Esophagus (tissue), 2 donors: ENCODE measurements at regions not wholly inside any gene's neighbourhood (a gene's known extent, or its start where the extent isn't known, plus 50 kb on each side); places are given as distances from the start of the nearest gene placed in this dataset.

Source experiments
- H3K27ac ChIP-seq, 2 donors: one replicate each; pipeline ENCODE4 v1.5.1; 2013; ENCODE audit warnings: low read depth in 2 of 2, mild to moderate bottlenecking in 2 of 2, inconsistent platforms in 1 of 2, low read length in 1 of 2, moderate library complexity in 1 of 2
- H3K27me3 ChIP-seq, 2 donors: one replicate each; pipeline ENCODE4 v1.6.1; 2013; ENCODE audit warnings: low read length in 2 of 2, control low read depth in 1 of 2, mild to moderate bottlenecking in 1 of 2; ENCODE audit not compliant: insufficient read depth in 2 of 2, control insufficient read depth in 1 of 2
- H3K36me3 ChIP-seq, 2 donors: one replicate each; pipeline ENCODE4 v1.6.1; 2013; ENCODE audit warnings: low read length in 1 of 2; ENCODE audit not compliant: control insufficient read depth in 2 of 2, insufficient read depth in 2 of 2
- H3K4me1 ChIP-seq, 2 donors: one replicate each; pipeline ENCODE4 v1.6.1; 2013; ENCODE audit warnings: low read length in 1 of 2; ENCODE audit not compliant: control insufficient read depth in 2 of 2, insufficient read depth in 2 of 2
- H3K4me3 ChIP-seq, 2 donors: one replicate each; pipeline ENCODE4 v1.5.1; 2013; ENCODE audit warnings: low read length in 2 of 2, mild to moderate bottlenecking in 2 of 2, low read depth in 1 of 2, moderate library complexity in 1 of 2
- H3K9me3 ChIP-seq, 2 donors: one replicate each; pipeline ENCODE4 v1.6.1; 2013; ENCODE audit warnings: mild to moderate bottlenecking in 2 of 2, low read depth in 1 of 2, low read length in 1 of 2, moderate library complexity in 1 of 2; ENCODE audit not compliant: control insufficient read depth in 2 of 2, insufficient read depth in 1 of 2
- WGBS, 2 donors: extraction: QIAGEN DNeasy Blood & Tissue Kit; methylation state at CpG; one replicate each; pipeline ENCODE4 v1.1.7; 2013; 5-methylcytosine and 5-hydroxymethylcytosine counted together
- donor health status: healthy with polysubstance abuse.
- donor health status: Bipolar disorder and iron deficiency.

- H3K4me1 ChIP-seq: no peaks in the 10 kb centered on the region
- H3K36me3 ChIP-seq: no peaks in the 10 kb centered on the region
- no peaks in the 10 kb centered on the region for H3K27me3 ChIP-seq
- H3K9me3 ChIP-seq: no peaks in the 10 kb centered on the region
- no peak overlapping the region for H3K27ac ChIP-seq
- no peak overlapping the region for H3K4me3 ChIP-seq
Measured at GRCh38 chr14:34224221-34224620, 237.8 kb downstream of the SPTSSA start.

DNA sequence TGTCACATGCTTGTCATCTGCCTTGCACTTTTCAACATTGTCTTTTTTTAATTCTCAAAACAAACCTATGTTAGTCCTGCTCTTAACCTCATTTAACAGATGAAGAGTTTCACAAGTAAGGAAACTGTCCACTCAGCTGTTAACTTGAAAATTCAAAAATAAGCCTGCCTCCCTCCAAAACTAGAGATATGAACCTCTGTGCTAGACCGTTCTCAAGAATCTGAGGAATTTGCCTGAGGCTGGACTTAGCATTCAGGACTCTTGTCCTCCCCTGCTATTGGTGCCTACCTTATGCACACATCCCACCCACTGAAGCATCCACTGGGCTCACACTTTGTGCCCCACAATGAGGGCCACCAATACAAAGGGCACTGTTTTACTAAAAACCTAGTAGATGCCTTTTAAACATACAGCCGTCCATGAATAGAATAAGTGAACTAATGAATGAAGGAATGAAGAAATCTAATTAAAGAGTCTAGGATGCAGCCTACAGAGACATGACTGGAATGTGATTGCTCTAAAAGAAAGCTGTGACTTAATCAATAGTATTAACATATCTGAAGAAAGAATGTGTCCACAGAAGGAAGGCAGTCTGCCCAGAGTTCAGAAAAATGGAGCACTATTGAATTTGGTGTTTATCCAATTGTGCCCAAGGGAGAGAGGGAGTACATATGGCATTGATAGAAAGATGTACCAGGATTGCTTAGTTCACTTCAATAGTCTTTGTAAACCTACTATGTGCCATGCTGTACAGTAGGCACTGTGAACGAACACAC is 238.5 kb downstream of the SPTSSA start:
- H3K27ac ChIP-seq: no peak overlapping the region
- no peaks in the 10 kb centered on the region for H3K27me3 ChIP-seq

DNA sequence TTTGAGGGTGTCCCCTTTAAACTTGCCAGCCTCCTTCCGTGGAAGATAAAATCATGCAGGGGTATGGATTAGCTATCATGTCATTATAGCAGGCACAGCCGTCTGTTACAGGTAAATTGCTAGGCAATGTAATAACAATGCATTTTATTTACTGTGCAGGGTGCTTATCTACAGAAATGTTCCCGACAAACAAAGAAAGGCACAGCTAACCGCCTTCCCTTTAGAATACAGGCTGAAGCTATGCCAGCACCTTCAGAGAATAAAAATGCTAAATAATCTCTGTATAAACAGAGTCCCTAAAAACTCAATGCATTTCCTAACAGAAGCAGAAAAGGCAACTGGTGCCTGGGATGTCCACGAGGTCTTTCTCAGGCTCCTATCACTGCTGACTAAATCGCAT is 239.2 kb downstream of the SPTSSA start:
- Histone ChIP-seq H3K27ac (no peak overlapping the region), H3K4me3 (no peak overlapping the region)

More for the DNA sequence above, 238.5 kb downstream of the SPTSSA start:
- Histone ChIP-seq H3K4me1 (no peaks in the 10 kb centered on the region), H3K9me3 (no peaks in the 10 kb centered on the region), H3K4me3 (no peak overlapping the region), H3K36me3 (no peaks in the 10 kb centered on the region)
- WGBS, 2 donors: 64 to 68% methylated on average over 3 of the region's 3 CpGs

GRCh38 chr14:34222122-34222521 is 239.9 kb downstream of the SPTSSA start:
- H3K27ac ChIP-seq: no peak overlapping the region
- H3K27me3 ChIP-seq: no peaks in the 10 kb centered on the region
- 45 to 64% methylated on average over 3 of the region's 3 CpGs for WGBS, 2 donors
- no peaks in the 10 kb centered on the region for H3K9me3 ChIP-seq
- no peak overlapping the region for H3K4me3 ChIP-seq
- no peaks in the 10 kb centered on the region for H3K36me3 ChIP-seq
- H3K4me1 ChIP-seq: no peaks in the 10 kb centered on the region

More for the DNA sequence above, 239.2 kb downstream of the SPTSSA start:
- Histone ChIP-seq H3K27me3 (no peaks in the 10 kb centered on the region), H3K4me1 (no peaks in the 10 kb centered on the region), H3K36me3 (no peaks in the 10 kb centered on the region), H3K9me3 (no peaks in the 10 kb centered on the region)
- 48 to 63% methylated on average over 6 of the region's 6 CpGs for WGBS, 2 donors

- H3K27ac ChIP-seq: no peak overlapping the region
- no peaks in the 10 kb centered on the region for H3K27me3 ChIP-seq
- H3K9me3 ChIP-seq: no peaks in the 10 kb centered on the region
- WGBS, 2 donors: 77 to 83% methylated on average over 7 of the region's 7 CpGs
- H3K4me1 ChIP-seq: no peaks in the 10 kb centered on the region
- no peaks in the 10 kb centered on the region for H3K36me3 ChIP-seq
- H3K4me3 ChIP-seq: no peak overlapping the region
Measured at GRCh38 chr14:34220921-34221320, 241.1 kb downstream of the SPTSSA start.

DNA sequence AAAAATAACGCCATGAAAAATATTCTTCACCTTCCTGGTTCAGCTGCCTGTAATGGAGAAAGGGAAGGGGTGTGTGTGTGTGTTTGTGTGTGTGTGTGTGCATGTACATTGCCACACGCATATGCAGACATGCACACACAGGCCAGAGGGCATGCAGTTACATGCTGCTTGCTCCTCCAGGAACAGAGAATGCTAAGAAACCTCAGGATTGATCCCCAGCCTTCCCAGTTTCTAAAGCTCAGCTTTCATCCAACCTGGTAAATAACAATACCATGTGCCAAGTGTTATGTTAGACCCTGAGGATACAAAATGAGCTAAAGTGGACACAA is 241.7 kb downstream of the SPTSSA start:
- WGBS, 2 donors: 59 to 65% methylated on average over 2 of the region's 2 CpGs
- H3K36me3 ChIP-seq: no peaks in the 10 kb centered on the region
- H3K4me3 ChIP-seq: no peak overlapping the region
- H3K9me3 ChIP-seq: no peaks in the 10 kb centered on the region
- no peak overlapping the region for H3K27ac ChIP-seq
- H3K4me1 ChIP-seq: no peaks in the 10 kb centered on the region
- no peaks in the 10 kb centered on the region for H3K27me3 ChIP-seq

DNA sequence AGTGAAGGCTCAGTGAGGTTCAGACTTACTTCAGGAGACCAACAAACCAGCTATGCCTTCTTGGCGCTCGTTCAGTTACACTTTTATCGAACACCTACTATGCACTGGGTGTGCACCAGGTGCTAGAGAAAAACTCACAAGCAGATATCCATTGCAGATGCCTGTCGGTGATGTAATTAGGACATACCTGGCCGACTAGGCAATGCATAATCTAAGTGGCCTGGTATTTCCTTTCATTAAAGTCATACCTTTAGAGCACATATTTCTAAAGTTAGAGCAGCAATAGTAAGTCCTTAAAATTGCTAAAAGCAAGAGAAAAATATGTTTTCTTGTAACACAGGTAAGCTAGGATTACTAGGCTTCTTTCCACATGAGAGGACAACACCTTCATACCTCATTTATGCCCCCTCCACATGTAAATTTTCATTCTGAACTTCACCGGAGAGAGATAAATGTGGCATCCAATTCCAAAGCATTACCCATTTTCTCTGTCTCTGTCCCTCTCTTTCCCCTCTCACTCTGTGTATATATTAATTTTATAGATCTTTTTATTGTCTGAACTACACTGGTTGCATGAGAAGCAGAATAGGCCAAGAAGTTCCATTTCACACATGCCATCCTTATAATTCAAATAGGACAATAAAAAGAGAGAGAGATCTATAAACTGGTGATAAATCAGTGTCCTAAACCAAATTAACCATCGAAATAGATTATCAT is 242.2 kb downstream of the SPTSSA start:
- Histone ChIP-seq H3K27me3 (no peaks in the 10 kb centered on the region), H3K4me3 (no peak overlapping the region), H3K9me3 (no peaks in the 10 kb centered on the region), H3K4me1 (no peaks in the 10 kb centered on the region), H3K27ac (no peak overlapping the region), H3K36me3 (no peaks in the 10 kb centered on the region)
- 85 to 91% methylated on average over 7 of the region's 7 CpGs for WGBS, 2 donors

- Histone ChIP-seq H3K4me1 (no peaks in the 10 kb centered on the region), H3K4me3 (no peak overlapping the region), H3K9me3 (no peaks in the 10 kb centered on the region), H3K27ac (no peak overlapping the region), H3K36me3 (no peaks in the 10 kb centered on the region), H3K27me3 (no peaks in the 10 kb centered on the region)
- 77 to 88% methylated on average over 2 of the region's 2 CpGs for WGBS, 2 donors
Measured at GRCh38 chr14:34218881-34219280, 243.2 kb downstream of the SPTSSA start.

GRCh38 chr14:34214961-34215360 is 247.1 kb downstream of the SPTSSA start:
- H3K36me3 ChIP-seq: no peaks in the 10 kb centered on the region
- H3K4me3 ChIP-seq: no peak overlapping the region
- no peaks in the 10 kb centered on the region for H3K4me1 ChIP-seq
- H3K27me3 ChIP-seq: no peaks in the 10 kb centered on the region
- 65 to 81% methylated on average over 2 to 5 of the region's 5 CpGs for WGBS, 2 donors
- H3K27ac ChIP-seq: no peak overlapping the region
- H3K9me3 ChIP-seq: no peaks in the 10 kb centered on the region

GRCh38 chr14:34213332-34213731 is 248.7 kb downstream of the SPTSSA start:
- H3K27me3 ChIP-seq: no peaks in the 10 kb centered on the region
- no peak overlapping the region for H3K27ac ChIP-seq
- WGBS, 2 donors: 84% methylated on average over 10 of the region's 10 CpGs
- H3K4me3 ChIP-seq: no peak overlapping the region
- H3K4me1 ChIP-seq: no peaks in the 10 kb centered on the region
- no peaks in the 10 kb centered on the region for H3K36me3 ChIP-seq
- H3K9me3 ChIP-seq: peaks cover 0 to 3% of the 10 kb centered on the region in 2 donors
